ENCODE measurements at regions not wholly inside any gene's neighbourhood (a gene's known extent, or its start where the extent isn't known, plus 50 kb on each side); places are given as distances from the start of the nearest gene placed in this dataset.
"Not testable (repeated sequence)": the region's sequence is repeated elsewhere in the genome, so short reads cannot be mapped to it uniquely, and the experiment has no call there.

- DNase-seq = no peak
These were observed 837.9 kb downstream of the STPG2 start for GRCh38 chr4:97305351-97305750.

GRCh38 chr4:97309121-97309520, 834.2 kb downstream of the STPG2 start:
- no peak for DNase-seq

DNA sequence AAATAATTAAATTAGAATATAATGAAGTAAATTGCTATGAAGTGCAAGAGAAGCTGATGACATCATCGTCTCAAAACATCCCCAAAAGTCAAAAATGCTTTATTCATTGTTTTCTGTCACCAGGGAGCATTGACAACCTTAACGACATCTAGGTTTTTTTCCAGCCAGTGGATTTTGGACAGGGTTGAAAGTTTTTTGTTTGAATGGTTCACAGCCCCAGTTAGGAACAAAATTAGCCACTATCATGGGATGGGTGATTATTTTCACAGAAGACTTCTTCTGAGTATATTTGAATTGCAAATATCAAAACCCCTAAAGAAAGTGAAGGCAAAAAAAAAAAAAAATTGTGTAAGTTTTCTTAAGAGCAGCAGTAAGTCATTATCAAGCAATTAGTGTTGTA, 826.1 kb downstream of the STPG2 start:
- DNase-seq = no peak

DNA sequence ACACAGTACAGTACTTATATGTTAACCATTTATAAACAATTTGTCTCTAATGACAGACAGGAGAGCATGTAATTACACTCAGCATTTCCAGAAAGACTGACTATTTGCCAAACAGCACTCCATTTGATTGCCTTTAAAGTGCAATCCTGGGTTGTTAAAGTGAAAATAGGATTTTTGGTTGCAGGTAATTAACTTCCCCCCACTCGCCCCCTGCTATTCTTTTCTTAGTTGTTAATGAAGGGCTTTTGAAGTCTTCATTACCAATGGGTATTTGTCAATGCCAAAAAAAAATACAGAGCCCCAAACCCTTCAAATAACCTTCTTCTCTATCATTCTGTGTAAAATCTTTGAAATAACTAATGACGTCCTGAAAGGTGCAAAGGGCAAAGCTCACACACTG, 825.6 kb downstream of the STPG2 start:
- DNase-seq = no peak

GRCh38 chr4:97325751-97326150, 817.5 kb downstream of the STPG2 start:
- not testable (repeated sequence) for DNase-seq

- DNase-seq = no peak
These were observed 812.4 kb downstream of the STPG2 start for GRCh38 chr4:97330917-97331316.

GRCh38 chr4:97334348-97334747, 808.9 kb downstream of the STPG2 start:
- DNase-seq = no peak

DNA sequence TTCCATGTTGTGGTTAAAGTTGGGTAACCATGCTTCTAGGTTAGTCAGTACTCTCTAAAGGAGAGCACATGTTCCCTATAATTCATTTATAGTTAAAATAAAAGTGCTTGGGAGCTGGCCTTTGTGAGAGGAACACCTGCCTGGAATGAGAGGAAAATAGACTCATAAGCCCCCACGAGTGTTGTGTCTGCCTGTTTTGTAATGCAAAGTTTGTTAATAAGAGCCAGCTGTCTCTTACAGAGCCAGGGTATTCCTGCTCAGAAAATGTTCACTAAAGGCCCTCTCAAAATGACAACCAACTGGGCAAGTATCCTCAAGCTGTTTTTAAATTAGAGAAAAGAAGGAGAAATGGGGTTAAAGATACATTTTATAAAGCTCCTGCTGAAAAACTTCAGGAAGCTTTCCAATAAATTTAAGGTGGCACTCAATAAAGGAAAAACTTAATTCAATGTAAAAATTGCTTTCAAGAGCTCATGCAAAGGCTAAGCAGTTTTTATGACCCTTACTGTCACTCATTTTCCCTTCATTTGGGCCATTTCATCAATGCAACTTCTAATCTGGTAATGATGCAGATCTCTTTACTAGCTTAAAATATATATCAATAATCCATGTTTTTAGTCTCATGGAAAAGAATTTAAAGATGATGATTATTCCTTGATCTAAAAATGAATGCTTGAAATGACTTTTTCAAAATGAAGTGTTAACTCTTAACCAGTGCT, 793.6 kb downstream of the STPG2 start:
- no peak for DNase-seq

DNA sequence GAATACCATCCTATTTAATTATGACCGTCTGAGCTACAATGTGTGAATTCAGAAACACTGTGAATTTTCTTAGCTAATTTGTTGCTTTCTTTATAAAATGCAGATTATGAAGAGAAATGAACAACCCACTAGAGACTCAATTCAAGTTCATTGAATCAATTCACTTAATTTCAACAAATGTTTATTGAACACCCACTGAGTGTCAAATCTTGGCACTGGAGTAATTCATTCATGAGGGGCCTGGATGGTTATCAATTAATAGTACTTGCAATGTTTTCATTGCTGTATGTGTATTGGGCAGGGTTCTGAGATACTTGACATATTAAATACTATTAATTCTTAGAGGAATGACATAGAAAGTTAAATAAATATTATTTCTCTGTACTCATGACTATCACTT, 789.4 kb downstream of the STPG2 start:
- DNase-seq = no peak

- no peak for DNase-seq
These were observed 783.5 kb downstream of the STPG2 start for GRCh38 chr4:97359826-97360225.

GRCh38 chr4:97360733-97361132, 782.5 kb downstream of the STPG2 start:
- no peak for DNase-seq

DNA sequence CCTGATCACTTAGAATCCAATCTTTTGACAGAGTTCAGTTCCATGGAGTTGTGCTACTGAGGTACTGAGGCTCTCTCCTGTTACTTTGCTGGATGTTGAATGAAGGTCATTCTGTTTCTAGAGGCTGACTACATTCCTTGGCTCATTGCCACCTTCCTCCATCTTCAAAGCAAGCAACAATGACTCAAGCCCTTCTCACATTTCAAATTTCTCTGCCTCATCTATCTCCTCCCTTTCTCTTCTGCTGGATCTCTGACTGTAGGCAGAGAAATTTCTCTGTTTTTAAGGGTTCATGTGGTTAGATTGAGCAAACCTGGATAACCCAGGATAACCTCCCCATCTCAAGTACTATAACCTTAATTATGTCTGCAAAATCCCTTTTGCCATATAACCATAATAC, 775.4 kb downstream of the STPG2 start:
- no peak for DNase-seq

- no peak for DNase-seq
These were observed 772.7 kb downstream of the STPG2 start for GRCh38 chr4:97370568-97370967.

DNA sequence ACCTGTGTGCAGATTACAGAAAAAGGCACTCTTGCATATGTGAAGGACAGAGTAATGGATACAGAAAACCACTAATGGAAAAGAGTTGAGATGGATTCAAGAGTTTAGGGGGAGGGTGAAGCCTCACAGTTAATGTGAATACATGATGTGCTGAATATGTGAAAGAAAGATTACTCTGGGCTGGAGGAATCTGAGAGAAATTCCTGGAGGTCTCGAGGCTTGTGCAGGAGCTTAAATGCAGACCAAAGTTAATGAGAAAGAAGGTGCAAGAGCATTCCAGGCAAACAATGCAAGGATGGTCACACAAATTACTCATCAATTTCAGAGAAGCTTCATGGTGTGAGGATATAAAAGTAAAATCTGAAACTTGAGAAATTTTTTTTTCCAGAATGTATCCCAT, 768.8 kb downstream of the STPG2 start:
- no peak for DNase-seq

- DNase-seq = no peak
These were observed 756.3 kb downstream of the STPG2 start for GRCh38 chr4:97386969-97387368.

GRCh38 chr4:97394653-97395052, 748.6 kb downstream of the STPG2 start:
- no peak for DNase-seq

GRCh38 chr4:97396097-97396496, 747.2 kb downstream of the STPG2 start:
- DNase-seq = no peak

GRCh38 chr4:97396605-97397004, 746.7 kb downstream of the STPG2 start:
- DNase-seq = no peak

DNA sequence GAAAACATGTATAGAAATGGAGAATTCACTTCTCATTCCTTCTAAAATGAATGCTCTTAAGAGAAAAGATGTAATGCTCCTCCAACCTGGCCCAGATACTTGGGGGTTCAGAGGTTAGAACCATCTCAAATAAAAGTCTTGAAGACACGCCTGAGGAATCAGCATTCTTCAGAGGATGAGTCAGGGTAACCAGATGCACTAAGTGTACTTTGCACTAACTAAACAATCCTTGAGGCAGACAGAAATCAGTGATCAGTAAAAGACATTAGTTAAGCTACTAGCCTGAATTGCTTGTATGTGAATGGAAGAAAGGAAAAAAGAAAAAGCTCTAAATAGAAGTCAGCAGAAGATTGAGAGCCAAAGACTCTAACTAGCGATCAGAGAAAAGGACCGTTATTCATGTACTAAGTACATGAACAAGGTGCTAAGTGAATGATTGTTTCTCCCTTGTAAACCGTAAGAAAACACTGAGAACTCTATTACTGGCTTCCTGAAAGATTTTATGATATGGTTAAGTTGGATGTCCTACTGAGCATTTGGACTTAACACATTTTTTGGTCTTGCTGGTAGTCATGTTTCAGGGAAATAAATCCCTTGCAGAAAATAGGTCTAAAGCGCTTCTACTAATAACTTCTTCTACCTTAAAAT, 738.3 kb downstream of the STPG2 start:
- no peak for DNase-seq

- peak; percentile 19 for DNase-seq
These were observed 731.9 kb downstream of the STPG2 start for GRCh38 chr4:97411356-97411755.

GRCh38 chr4:97412331-97412730, 730.9 kb downstream of the STPG2 start:
- no peak for DNase-seq

DNA sequence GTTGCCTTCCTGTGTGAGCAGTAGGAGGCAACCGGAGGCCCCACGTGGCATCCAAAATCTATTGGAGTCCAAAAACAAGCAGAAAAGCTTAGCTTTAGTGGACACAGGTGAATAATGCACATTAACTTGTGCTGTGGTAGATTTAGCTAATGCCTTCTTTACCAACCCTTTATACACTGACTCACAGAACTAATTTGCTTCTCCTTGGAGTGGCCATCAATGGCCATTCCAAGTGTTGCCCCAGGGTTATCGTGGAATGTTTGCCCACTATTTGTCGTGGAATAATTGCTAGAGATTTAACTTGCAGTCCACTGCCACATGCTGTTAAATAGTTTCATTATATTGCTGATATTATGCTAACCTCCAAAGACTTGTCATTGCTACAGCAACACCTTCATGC, 729.1 kb downstream of the STPG2 start:
- DNase-seq = no peak

DNA sequence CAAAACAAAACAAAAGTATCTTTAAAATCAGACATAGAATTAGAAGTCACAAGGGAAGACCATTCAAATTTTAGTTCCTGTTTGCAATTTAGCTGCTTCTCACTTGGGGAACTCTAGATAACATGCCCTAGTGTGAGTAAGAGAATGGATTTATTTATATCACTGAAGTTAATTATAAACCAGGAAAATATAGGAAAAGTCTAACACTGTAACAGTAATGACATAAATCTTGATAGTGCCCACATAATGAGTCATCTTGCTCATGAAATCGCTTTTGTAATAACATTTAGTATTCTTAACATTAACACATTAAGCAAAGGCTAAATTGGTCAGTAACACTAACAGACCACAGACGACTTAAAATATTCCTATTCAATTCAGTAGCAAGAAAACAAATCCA, 710.7 kb downstream of the STPG2 start:
- no peak for DNase-seq

DNA sequence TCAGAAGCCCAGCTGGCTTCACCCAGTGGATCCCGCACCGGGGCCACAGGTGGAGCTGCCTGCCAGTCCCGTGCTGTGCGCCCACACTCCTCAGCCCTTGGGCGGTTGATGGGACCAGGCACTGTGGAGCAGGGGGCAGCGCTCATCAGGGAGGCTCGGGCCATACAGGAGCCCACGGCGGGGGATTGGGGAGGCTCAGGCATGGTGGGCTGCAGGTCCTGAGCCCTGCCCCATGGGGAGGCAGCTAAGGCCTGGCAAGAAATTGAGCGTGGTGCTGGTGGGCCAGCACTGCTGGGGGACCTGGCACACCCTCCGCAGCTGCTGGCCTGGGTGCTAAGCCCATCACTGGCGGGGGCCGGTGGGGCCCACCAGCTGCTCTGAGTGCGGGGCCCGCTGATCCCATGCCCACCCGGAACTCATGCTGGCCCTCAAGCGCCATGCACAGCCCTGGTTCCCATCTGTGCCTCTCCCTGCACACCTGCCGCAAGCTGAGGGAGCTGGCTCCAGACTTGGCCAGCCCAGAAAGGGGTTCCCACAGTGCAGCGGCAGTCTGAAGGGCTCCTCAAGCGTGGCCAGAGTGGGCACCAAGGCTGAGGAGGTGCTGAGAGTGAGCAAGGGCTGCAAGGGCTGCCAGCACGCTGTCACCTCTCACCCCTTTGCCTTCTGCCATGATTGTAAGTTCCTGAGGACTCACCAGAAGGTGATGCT, 705.1 kb downstream of the STPG2 start:
- not testable (repeated sequence) for DNase-seq
